ENCODE measurements at regions not wholly inside any gene's neighbourhood (a gene's known extent, or its start where the extent isn't known, plus 50 kb on each side); places are given as distances from the start of the nearest gene placed in this dataset.
"Not testable (repeated sequence)": the region's sequence is repeated elsewhere in the genome, so short reads cannot be mapped to it uniquely, and the experiment has no call there.

DNA sequence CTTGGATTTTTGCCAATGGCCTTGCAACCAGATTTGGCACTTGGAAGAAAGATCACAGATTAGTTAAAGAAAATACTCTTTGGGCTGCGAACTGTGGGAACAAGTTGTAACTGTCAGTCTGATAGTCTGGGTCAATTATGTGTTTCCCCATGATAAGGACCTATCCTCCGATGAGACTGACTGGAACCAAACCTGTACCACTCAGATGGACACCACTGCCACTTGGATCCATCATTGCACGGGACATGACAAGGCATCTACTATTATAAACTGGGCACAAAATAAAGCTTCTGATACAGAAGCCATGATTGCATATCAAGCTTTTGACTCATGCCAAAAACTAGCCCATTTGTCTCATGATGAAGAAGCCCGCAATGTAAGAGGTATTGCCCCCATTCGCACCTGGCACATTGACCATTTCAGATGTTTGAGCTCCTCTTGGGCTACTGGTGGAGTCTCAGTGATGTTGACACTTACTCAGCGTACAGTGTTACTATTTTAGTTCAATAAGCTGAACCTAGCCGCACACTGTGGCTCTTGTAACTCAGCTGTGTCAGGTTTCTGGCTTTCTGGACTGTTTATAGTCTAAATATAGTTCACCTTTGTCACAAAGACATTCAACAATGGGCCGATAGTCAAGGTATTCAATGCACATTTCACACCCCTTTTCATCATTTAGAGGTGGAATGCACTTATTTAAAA is 179.8 kb upstream of the RBBP8 start:
- no peak overlapping the region for H3K4me3 ChIP-seq
- no peak for ATAC-seq
- TF ChIP-seq, protein P1, sequence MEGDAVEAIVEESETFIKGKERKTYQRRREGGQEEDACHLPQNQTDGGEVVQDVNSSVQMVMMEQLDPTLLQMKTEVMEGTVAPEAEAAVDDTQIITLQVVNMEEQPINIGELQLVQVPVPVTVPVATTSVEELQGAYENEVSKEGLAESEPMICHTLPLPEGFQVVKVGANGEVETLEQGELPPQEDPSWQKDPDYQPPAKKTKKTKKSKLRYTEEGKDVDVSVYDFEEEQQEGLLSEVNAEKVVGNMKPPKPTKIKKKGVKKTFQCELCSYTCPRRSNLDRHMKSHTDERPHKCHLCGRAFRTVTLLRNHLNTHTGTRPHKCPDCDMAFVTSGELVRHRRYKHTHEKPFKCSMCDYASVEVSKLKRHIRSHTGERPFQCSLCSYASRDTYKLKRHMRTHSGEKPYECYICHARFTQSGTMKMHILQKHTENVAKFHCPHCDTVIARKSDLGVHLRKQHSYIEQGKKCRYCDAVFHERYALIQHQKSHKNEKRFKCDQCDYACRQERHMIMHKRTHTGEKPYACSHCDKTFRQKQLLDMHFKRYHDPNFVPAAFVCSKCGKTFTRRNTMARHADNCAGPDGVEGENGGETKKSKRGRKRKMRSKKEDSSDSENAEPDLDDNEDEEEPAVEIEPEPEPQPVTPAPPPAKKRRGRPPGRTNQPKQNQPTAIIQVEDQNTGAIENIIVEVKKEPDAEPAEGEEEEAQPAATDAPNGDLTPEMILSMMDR (IDR thresholded peaks at IDR 0.05) = no peak

GRCh38 chr18:22764005-22764404 is 169.1 kb upstream of the RBBP8 start:
- intact Hi-C loops (cut with DNase I); H3K36me3 ChIP-seq; H3K9me3 ChIP-seq; H3K4me3 ChIP-seq; ATAC-seq; H3K27ac ChIP-seq; H3K27me3 ChIP-seq (ENCODE audit: low read depth); DNase-seq; H3K4me1 ChIP-seq: not testable (repeated sequence)

More for the DNA sequence above, 179.8 kb upstream of the RBBP8 start:
- Histone ChIP-seq H3K27ac (no peak overlapping the region), H3K36me3 (no peaks in the 10 kb centered on the region), H3K9me3 (no peaks in the 10 kb centered on the region), H3K4me1 (no peaks in the 10 kb centered on the region), H3K27me3 (ENCODE audit: low read depth) (no peaks in the 10 kb centered on the region)
- intact Hi-C loops (cut with DNase I) = no loop called here
- DNase-seq = no peak

- no peak for ATAC-seq
- intact Hi-C loops (cut with DNase I) = no loop called here
- no peak for DNase-seq
- no peaks in the 10 kb centered on the region for H3K27me3 ChIP-seq (ENCODE audit: low read depth)
- no peaks in the 10 kb centered on the region for H3K9me3 ChIP-seq
- TF ChIP-seq, protein P1 (IDR thresholded peaks at IDR 0.05) = no peak
- H3K4me3 ChIP-seq = no peak overlapping the region
- no peak overlapping the region for H3K27ac ChIP-seq
- H3K36me3 ChIP-seq = no peaks in the 10 kb centered on the region
- H3K4me1 ChIP-seq = no peaks in the 10 kb centered on the region
Observed at GRCh38 chr18:22765896-22766295, 167.2 kb upstream of the RBBP8 start.

DNA sequence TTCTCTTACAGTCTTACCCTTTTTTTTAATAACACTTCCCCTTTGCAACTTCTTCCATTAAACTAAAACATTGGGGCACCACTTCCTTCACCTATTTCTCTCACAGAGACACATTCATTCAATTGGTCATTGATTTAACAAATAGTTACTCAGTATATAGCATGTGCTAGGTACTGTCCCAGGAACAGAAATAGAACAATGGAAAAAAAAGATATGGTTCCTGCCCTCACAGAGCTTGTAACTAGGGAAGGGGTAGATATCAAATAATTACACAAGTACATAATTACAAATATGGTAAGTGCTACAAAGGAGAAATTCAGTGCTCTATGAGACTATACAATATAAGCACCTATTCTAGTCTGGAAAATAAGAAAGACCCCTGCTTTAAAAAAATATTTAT is 165.5 kb upstream of the RBBP8 start:
- DNase-seq = no peak
- Histone ChIP-seq H3K4me3 (no peak overlapping the region), H3K4me1 (no peaks in the 10 kb centered on the region), H3K27ac (no peak overlapping the region), H3K27me3 (ENCODE audit: low read depth) (no peaks in the 10 kb centered on the region), H3K9me3 (no peaks in the 10 kb centered on the region), H3K36me3 (no peaks in the 10 kb centered on the region)
- TF ChIP-seq, protein P1 (IDR thresholded peaks at IDR 0.05) = no peak
- ATAC-seq = no peak
- intact Hi-C loops (cut with DNase I) = no loop called here

DNA sequence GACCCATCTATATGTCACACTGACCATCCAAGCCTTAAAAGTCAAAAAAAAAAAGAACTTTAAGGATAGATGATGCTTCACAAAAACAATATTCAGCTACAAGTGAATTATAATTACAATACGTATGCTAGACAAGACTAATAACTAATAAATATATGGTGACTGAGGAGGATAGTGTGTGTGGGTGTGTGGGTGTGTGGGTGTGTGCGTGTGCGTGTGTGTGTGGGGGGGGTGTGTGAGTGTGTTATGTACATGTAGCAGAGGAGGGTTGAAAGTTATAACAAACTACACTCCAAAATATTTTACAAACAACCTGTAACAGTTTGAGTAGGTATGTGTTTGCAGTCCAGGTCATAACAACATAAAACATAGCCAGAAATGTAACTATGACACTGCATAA is 159.2 kb upstream of the RBBP8 start:
- Histone ChIP-seq H3K36me3 (no peaks in the 10 kb centered on the region), H3K27ac (no peak overlapping the region), H3K4me1 (no peaks in the 10 kb centered on the region), H3K9me3 (no peaks in the 10 kb centered on the region), H3K4me3 (no peak overlapping the region), H3K27me3 (ENCODE audit: low read depth) (no peaks in the 10 kb centered on the region)
- intact Hi-C loops (cut with DNase I) = no loop called here
- DNase-seq (no peak), ATAC-seq (no peak)
- TF ChIP-seq, protein P1 (IDR thresholded peaks at IDR 0.05) = no peak

DNA sequence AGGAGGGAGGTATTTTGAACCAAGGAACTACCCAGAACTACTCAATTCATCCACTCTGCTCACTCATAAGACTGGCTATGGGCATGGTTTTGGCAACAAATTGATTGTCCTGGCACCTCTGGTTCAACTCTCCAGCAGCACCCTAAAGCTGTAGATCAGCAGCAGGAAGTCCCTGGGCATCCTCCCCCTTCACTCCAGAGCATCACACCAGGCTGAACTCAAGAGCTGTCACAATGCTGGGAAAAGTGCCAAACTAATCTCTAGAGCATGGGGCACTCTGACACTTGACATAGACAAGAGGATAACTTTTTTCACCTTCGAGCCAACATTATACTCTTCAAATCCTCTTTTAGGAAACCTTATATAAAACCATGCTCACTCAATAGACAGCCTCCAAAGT is 154.1 kb upstream of the RBBP8 start:
- Histone ChIP-seq H3K27ac (no peak overlapping the region), H3K36me3 (no peaks in the 10 kb centered on the region), H3K9me3 (no peaks in the 10 kb centered on the region), H3K4me3 (no peak overlapping the region), H3K27me3 (ENCODE audit: low read depth) (no peaks in the 10 kb centered on the region), H3K4me1 (no peaks in the 10 kb centered on the region)
- TF ChIP-seq, protein P1 (IDR thresholded peaks at IDR 0.05) = no peak
- DNase-seq = no peak
- ATAC-seq = no peak
- intact Hi-C loops (cut with DNase I) = no loop called here
